ENCODE measurements at regions not wholly inside any gene's neighbourhood (a gene's known extent, or its start where the extent isn't known, plus 50 kb on each side); places are given as distances from the start of the nearest gene placed in this dataset.
"Not testable (repeated sequence)": the region's sequence is repeated elsewhere in the genome, so short reads cannot be mapped to it uniquely, and the experiment has no call there.

GRCh38 chr4:99753931-99754330 lies 62.7 kb upstream of the DAPP1 start:
- TF ChIP-seq CTCF (IDR thresholded peaks at IDR 0.05; ENCODE audit: control extremely low read depth, extremely low read depth, low read depth, missing control alignments) = no peak
- POLR2A ChIA-PET = no interaction called here
- CTCF ChIA-PET = interaction anchor here (1.1 kb wide), 1 partner anchor 18 kb away, joined by 3 read pairs; no protein-coding TSS in a partner anchor
- no peak for DNase-seq (ENCODE audit: extremely low spot score)

DNA sequence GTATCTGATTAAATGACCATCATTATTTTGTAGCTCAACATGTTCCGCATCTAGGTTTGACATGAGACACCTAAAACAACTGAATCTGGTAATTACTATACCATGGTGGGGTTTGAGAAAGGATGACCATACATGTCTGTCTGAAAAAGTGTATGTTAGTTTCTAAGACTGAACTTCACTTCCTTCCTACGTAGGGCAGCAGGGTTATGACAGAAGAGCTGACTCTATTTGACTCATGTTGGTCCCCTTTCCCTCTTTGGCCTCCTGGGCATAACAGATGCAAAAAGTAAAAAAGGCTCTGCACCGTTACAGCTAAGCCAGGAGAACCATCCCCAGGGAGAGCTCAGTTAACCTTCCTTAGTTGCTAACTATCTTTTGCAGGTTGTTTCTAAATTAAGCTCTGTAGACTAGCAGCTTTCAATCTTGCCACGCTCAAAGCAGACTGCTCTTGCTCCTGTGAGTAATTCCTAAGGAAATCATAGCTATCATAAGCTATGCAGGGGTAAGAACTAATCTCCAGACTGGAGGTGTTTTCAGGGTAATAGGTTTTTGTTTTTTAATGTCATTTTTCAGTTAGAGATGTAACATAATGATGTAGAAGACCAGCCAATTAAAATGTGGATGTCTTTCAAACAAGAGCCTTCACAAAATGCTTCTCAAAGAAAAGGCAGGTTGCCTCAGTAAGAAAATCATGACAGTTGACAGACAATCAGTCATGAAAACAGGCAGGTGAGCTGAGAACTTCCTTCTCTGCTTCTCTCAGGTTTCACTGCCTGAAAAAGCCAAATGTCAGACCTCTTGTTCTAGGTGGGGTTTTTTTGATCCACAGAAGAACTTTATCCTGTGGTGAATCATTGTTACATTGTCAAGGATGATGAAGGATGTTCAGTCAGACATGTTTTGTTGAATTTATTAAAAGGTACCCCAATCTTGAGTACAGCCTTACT lies 66.9 kb upstream of the DAPP1 start:
- no peak for DNase-seq (ENCODE audit: extremely low spot score)
- POLR2A ChIA-PET = no interaction called here
- TF ChIP-seq CTCF (IDR thresholded peaks at IDR 0.05; ENCODE audit: control extremely low read depth, extremely low read depth, low read depth, missing control alignments) = no peak
- CTCF ChIA-PET = interaction anchor here (0.7 to 1.1 kb wide), 4 partner anchors 9 to 119 kb away, joined by 3 to 5 read pairs (median 3); no protein-coding TSS in a partner anchor

DNA sequence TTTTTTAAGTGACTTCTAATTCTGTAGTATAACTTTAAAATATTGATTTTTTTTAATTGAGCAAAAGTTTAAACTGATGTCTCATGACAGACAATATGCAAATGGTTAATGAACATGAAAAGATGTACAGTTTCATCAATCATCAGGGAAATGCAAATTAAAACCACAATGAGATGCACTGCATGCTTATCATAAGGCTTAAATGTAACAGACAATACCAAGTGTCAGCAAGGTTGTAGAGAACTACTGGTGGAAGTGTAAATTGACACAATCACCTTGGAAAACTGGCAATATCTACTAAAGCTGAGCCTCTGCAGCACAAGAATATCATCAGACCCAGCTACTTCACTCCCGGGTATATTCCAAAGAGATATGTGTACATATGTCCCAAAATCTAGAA lies 70.2 kb upstream of the DAPP1 start:
- ChIA-PET CTCF (no interaction called here), POLR2A (no interaction called here)
- no peak for TF ChIP-seq CTCF (IDR thresholded peaks at IDR 0.05; ENCODE audit: control extremely low read depth, extremely low read depth, low read depth, missing control alignments)
- no peak for DNase-seq (ENCODE audit: extremely low spot score)

- no peak for DNase-seq (ENCODE audit: extremely low spot score)
- no peak for TF ChIP-seq CTCF (IDR thresholded peaks at IDR 0.05; ENCODE audit: control extremely low read depth, extremely low read depth, low read depth, missing control alignments)
- CTCF ChIA-PET = interaction anchor here (1.1 to 1.2 kb wide), 2 partner anchors 12 to 16 kb away, joined by 3 to 4 read pairs; no protein-coding TSS in a partner anchor
- POLR2A ChIA-PET = no interaction called here
Observed at GRCh38 chr4:99736846-99737245, 79.2 kb upstream of the C4orf54 start.

DNA sequence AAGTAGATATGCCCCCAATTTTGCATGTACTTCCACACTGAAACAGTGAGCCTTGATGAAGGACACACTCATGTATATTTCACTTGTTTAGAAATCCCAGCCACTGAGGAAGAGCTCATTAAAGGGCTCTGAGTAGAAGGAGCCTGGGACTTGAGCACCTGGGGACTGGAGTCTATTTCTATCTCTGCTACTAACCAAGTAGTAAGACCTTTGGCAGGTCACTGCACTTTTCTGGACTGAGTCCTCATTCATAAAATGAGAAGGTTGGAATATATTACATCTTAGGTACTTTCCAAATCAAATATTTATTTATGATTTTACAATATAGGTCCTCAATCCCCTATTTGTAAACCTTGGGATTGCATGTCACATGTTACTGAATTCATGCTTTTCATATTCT lies 78.2 kb upstream of the C4orf54 start:
- POLR2A ChIA-PET = no interaction called here
- CTCF ChIA-PET = interaction anchor here (1.3 kb wide), 1 partner anchor 18 kb away, joined by 3 read pairs; no protein-coding TSS in a partner anchor
- no peak for DNase-seq (ENCODE audit: extremely low spot score)
- TF ChIP-seq CTCF (IDR thresholded peaks at IDR 0.05; ENCODE audit: control extremely low read depth, extremely low read depth, low read depth, missing control alignments) = no peak

DNA sequence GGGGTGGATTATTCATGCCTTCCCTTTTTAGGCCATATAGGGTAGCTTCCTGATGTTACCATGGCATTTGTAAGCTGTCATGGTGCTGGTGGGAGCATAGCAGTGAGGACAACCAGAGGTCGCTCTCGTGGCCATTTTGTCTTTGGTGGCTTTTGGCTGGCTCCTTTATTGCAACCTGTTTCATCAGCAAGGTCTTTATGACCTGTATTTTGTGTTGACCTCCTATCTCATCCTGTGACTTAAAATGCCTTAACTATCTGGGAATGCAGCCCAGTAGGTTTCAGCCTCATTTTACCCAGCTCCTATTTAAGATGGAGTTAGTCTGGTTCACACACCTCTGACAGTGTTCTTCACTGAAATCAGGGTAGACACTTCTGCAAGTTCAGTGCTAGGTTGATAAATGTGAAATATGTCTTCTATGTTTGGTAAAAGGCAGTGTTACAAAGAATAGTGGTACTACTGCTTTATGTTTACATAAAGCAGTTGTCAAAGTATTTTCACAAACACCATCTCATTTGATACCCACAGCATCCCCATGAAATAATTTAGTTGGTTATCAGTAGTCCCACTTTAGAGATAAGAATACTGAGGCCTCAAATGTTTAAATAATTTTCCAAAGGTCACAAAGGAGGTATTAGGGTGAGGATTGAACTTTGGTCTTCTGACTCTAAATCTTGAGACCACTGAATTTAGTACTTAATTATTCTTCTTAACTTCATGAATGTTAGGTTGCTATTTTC lies 77.1 kb upstream of the C4orf54 start:
- TF ChIP-seq CTCF (IDR thresholded peaks at IDR 0.05; ENCODE audit: control extremely low read depth, extremely low read depth, low read depth, missing control alignments) = no peak
- CTCF ChIA-PET = interaction anchor here (1.3 kb wide), 1 partner anchor 19 kb away, joined by 3 read pairs; no protein-coding TSS in a partner anchor
- DNase-seq (ENCODE audit: extremely low spot score) = no peak
- POLR2A ChIA-PET = no interaction called here

DNA sequence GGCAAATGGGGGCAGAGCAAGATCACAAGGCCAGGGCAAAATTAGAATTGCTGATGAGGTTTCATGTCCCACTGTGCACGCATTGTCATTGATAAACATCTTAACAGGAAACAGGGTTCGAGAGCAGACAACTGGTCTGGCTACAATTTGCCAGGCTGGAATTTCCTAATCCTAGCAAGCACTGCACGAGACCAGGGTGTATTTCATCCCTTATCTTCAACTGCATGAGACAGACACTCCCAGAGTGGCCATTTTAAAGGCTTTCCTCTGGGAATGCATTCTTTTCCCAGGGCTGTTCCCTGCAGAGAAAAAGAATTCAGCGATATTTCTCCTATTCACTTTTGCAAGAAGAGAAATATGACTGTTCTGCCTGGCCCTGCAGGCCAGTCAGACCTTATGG lies 75.8 kb upstream of the C4orf54 start:
- POLR2A ChIA-PET; CTCF ChIA-PET; DNase-seq (ENCODE audit: extremely low spot score): not testable (repeated sequence)

All from GM10248 (cell line).